VCaP (cell line): ENCODE measurements at regions not wholly inside any gene's neighbourhood (a gene's known extent, or its start where the extent isn't known, plus 50 kb on each side); places are given as distances from the start of the nearest gene placed in this dataset.

Source experiments
- H3K27ac ChIP-seq: fragments of 450-650 bp; 2 replicates; pipeline ENCODE4 v1.5.1; 2017
- CTCF ChIP-seq: fragments of 450-650 bp; conservative IDR thresholded peaks from 2 replicates; pipeline ENCODE4 v1.5.1; 2017; ENCODE audit warnings: mild to moderate bottlenecking, moderate library complexity

DNA sequence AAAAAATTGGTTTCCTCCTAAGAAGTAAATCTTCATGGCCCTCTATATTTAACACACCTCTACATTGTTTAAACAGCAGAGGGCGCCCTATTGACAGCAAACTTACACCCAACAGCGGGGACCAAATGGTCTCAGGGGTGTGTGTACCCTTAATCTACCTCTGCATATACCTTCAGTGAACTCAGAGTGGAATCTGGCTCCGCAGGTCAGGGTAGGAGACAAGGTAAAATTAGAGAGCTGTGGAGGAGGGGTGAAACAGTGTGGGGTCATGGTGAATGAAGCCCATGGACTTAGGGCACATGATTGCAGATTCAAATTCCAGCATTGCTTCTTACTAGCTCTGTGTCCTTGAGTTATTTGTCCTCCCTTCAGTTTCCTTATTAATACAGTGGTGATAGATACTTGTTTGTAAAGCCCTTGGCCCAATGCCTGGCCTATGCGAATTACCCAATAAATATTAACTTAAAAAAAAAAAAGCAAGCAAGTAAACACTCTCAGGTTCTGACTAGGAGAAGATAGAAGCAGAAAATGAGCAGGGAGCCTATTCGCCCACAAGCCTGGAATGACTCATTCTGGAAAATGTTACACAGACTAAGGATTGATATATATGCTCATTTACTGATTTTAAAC, 122.9 kb downstream of the CAVIN4 start:
- peak; percentile 63 for TF ChIP-seq CTCF
- peak overlapping the region; percentile 68 for H3K27ac ChIP-seq

DNA sequence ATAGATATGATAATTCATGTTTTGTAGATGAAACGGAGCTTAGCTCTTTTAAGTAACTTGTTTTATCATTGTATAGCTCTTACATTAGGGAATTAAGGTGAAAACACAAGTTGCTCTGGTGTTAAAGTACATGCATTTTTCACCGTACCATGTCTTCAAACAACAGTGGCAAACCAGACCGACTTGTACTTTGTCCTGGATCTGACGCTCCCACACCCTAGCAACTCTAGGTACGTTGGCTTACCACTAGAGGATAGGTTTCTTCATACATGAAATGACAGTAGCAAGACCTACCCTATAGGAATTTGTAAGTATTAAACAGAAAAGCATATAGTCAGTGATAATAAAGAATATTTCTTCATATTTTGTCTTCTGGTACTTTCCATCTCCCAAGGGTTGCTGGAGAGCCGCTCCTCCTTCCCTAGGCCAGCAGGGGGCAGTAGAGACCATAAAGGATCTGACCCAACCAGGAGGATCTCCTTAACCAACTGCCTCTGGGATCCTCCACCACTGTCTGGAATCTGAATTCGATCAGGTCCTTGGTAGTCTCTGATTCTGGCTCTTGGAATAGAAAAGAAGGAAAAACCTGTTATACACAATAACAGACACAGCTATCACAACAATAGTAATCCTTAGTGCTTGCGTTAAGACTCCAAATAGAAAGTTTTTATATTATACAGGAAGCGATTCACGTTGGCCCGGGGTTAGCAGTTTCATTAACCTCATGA, 136.7 kb downstream of the CAVIN4 start:
- peak; percentile 94 for TF ChIP-seq CTCF
- H3K27ac ChIP-seq = no peak overlapping the region

DNA sequence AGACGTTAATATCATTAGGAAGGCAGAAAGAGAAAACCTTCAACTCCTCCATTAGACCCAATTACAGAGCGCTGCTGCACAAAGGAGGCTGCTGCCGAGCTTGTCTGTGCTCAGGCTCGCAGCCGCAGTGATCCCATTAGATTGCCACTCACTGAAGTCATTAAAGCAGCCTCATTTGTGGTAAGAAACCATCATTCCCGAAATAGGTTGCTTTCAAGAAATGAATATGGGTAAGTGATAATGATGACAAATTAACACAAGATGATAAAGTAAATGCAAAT, 137.2 kb downstream of the CAVIN4 start:
- H3K27ac ChIP-seq = no peak overlapping the region
- TF ChIP-seq CTCF = no peak

- TF ChIP-seq CTCF = no peak
- H3K27ac ChIP-seq = no peak overlapping the region
Observed at GRCh38 chr9:100718717-100719116, 140.8 kb downstream of the CAVIN4 start.

- no peak overlapping the region for H3K27ac ChIP-seq
- TF ChIP-seq CTCF = no peak
Observed at GRCh38 chr9:100720922-100721321, 143.0 kb downstream of the CAVIN4 start.

- no peak for TF ChIP-seq CTCF
- H3K27ac ChIP-seq = no peak overlapping the region
Observed at GRCh38 chr9:100724886-100725285, 147.0 kb downstream of the CAVIN4 start.

DNA sequence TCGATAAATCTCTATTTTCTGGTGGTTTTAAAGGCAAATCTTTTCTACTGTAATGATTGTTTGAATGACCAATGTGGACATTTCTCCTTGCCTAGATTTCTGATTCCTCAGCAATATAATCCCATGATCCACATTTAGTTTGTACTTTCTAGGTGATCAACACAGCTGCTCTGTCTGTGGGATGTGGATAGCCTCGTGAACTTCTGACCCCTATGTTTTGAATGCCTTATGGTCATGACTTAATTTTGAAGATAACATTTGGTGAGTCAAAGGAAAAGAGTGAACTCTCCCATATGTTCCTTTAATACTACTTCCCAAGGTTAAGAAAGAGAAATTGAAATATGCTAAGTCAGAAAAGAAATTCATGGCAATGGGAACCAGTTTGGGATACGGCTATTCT, 147.5 kb downstream of the CAVIN4 start:
- no peak for TF ChIP-seq CTCF
- no peak overlapping the region for H3K27ac ChIP-seq
